ENCODE measurements at regions not wholly inside any gene's neighbourhood (a gene's known extent, or its start where the extent isn't known, plus 50 kb on each side); places are given as distances from the start of the nearest gene placed in this dataset.

GRCh38 chr6:163721922-163722692 lies 307.6 kb downstream of the QKI start:
- DNase-seq, result no peak

- no peak for DNase-seq
Observed at GRCh38 chr6:163721435-163721834, 306.9 kb downstream of the QKI start.

GRCh38 chr6:163720460-163721235 lies 306.1 kb downstream of the QKI start:
- no peak for DNase-seq

- DNase-seq, result no peak
Observed at GRCh38 chr6:163720005-163720404, 305.5 kb downstream of the QKI start.

- no peak for DNase-seq
Observed at GRCh38 chr6:163719028-163719742, 304.7 kb downstream of the QKI start.

- DNase-seq, result no peak
Observed at GRCh38 chr6:163718537-163718936, 304.0 kb downstream of the QKI start.

GRCh38 chr6:163717106-163717764 lies 302.7 kb downstream of the QKI start:
- no peak for DNase-seq

- no peak for DNase-seq
Observed at GRCh38 chr6:163716690-163717089, 302.2 kb downstream of the QKI start.

GRCh38 chr6:163715846-163716245 lies 301.3 kb downstream of the QKI start:
- DNase-seq, result no peak

- no peak for DNase-seq
Observed at GRCh38 chr6:163714179-163714578, 299.7 kb downstream of the QKI start.

GRCh38 chr6:163712981-163713380 lies 298.5 kb downstream of the QKI start:
- DNase-seq, result no peak

GRCh38 chr6:163712566-163712961 lies 298.0 kb downstream of the QKI start:
- DNase-seq, result no peak

GRCh38 chr6:163711615-163712565 lies 297.4 kb downstream of the QKI start:
- no peak for DNase-seq

GRCh38 chr6:163710532-163711470 lies 296.3 kb downstream of the QKI start:
- no peak for DNase-seq

- no peak for DNase-seq
Observed at GRCh38 chr6:163709693-163710092, 295.2 kb downstream of the QKI start.

- no peak for DNase-seq
Observed at GRCh38 chr6:163709255-163709654, 294.7 kb downstream of the QKI start.

- DNase-seq, result no peak
Observed at GRCh38 chr6:163708466-163708865, 293.9 kb downstream of the QKI start.

- no peak for DNase-seq
Observed at GRCh38 chr6:163707387-163708355, 293.2 kb downstream of the QKI start.

- DNase-seq, result no peak
Observed at GRCh38 chr6:163706500-163707087, 292.1 kb downstream of the QKI start.
